ENCODE measurements at regions not wholly inside any gene's neighbourhood (a gene's known extent, or its start where the extent isn't known, plus 50 kb on each side); places are given as distances from the start of the nearest gene placed in this dataset.

DNA sequence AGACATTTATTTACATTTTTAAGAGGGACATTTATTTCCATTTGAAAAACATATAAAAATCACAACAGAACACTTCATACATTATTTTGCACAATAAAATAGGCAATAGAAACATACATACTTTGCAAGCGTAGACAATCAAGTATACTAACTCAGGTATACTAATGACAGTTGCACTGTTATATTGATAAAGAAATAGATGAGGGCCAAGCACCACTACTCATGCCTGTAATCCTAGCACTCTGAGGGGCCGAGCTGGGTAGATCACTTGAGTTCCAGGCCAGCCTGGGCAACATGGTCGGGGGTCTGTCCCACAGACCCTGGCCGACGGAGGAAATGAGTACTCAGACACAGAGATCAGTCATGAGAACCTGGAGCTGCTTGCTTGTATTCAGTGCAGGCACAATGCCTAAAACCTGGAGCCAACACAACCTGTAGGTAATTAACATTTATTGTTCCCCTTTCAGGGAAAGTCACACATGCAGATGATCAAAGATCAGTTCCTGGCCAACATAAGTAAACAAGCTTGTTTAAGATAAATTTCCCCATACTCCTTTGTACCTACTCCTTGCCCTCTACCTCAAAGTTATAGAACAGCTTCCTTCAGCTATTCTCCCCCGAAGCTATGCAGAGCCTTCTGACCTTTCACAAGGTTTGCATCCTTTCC, 1960.2 kb downstream of the SUCLG1 start:
- TF ChIP-seq, protein P1, sequence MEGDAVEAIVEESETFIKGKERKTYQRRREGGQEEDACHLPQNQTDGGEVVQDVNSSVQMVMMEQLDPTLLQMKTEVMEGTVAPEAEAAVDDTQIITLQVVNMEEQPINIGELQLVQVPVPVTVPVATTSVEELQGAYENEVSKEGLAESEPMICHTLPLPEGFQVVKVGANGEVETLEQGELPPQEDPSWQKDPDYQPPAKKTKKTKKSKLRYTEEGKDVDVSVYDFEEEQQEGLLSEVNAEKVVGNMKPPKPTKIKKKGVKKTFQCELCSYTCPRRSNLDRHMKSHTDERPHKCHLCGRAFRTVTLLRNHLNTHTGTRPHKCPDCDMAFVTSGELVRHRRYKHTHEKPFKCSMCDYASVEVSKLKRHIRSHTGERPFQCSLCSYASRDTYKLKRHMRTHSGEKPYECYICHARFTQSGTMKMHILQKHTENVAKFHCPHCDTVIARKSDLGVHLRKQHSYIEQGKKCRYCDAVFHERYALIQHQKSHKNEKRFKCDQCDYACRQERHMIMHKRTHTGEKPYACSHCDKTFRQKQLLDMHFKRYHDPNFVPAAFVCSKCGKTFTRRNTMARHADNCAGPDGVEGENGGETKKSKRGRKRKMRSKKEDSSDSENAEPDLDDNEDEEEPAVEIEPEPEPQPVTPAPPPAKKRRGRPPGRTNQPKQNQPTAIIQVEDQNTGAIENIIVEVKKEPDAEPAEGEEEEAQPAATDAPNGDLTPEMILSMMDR (conservative IDR thresholded peaks at IDR 0.05; ENCODE audit: low read depth, low read length), result no peak
- TF ChIP-seq EZH2 (IDR thresholded peaks at IDR 0.05; ENCODE audit: borderline replicate concordance, low read depth, low read length, poor library complexity, severe bottlenecking), result no peak

Data from A673 (cell line).